ENCODE measurements at regions not wholly inside any gene's neighbourhood (a gene's known extent, or its start where the extent isn't known, plus 50 kb on each side); places are given as distances from the start of the nearest gene placed in this dataset.

GRCh38 chr9:101925498-101925897, 187.1 kb upstream of the GRIN3A start:
- no peak overlapping the region for H3K27ac ChIP-seq (ENCODE audit: low read depth, low read length)
- H3K9ac ChIP-seq (replicated peaks in 1 of 4; ENCODE audit: extremely low read depth in 1 of 4, low read depth in 3 of 4, low read length in 3 of 4) = no peak overlapping the region
- H3K79me1 ChIP-seq (ENCODE audit: low read depth, low read length) = no peaks in the 10 kb centered on the region
- POLR2A ChIA-PET (ENCODE audit: partially characterized antibody) = no interaction called here
- no peak overlapping the region for H4K91ac ChIP-seq (replicated peaks; ENCODE audit: insufficient read length, low read length)
- no peak overlapping the region for H3K56ac ChIP-seq (replicated peaks; ENCODE audit: insufficient read length, low read depth, low read length)
- H3K14ac ChIP-seq (ENCODE audit: insufficient read length) = no peak overlapping the region
- H3K23me2 ChIP-seq (ENCODE audit: low read depth, low read length) = no peaks in the 10 kb centered on the region
- no peaks in the 10 kb centered on the region for H4K20me1 ChIP-seq (replicated peaks in 1 of 2; ENCODE audit: control insufficient read depth in 1 of 2, insufficient read depth in 2 of 2, low read length in 2 of 2)
- H3K4me1 ChIP-seq (replicated peaks in 1 of 4; ENCODE audit: control insufficient read depth in 3 of 4, insufficient read depth in 4 of 4, low read length in 3 of 4) = no peaks in the 10 kb centered on the region
- no peak overlapping the region for H2BK5ac ChIP-seq (ENCODE audit: low read depth, low read length)
- H3K4me3 ChIP-seq (ENCODE audit: extremely low read depth in 1 of 4, insufficient read depth in 2 of 4, low read depth in 3 of 4, low read length in 4 of 4) = no peak overlapping the region
- no peak overlapping the region for H2BK20ac ChIP-seq (ENCODE audit: low read length)
- no peak overlapping the region for H2BK120ac ChIP-seq (replicated peaks; ENCODE audit: low read depth, low read length)
- no peak overlapping the region for H3K4ac ChIP-seq (replicated peaks; ENCODE audit: insufficient read length, low read depth, low read length)
- H2BK12ac ChIP-seq (ENCODE audit: low read depth, low read length) = no peak overlapping the region
- no peak overlapping the region for H3K18ac ChIP-seq (ENCODE audit: extremely low read depth, low read length)
- H3K36me3 ChIP-seq (ENCODE audit: control insufficient read depth in 2 of 4, insufficient read depth in 4 of 4, low read length in 3 of 4) = no peaks in the 10 kb centered on the region
- no peak overlapping the region for H2AFZ ChIP-seq (ENCODE audit: low read length)
- H3K27me3 ChIP-seq (replicated peaks in 1 of 4; ENCODE audit: control insufficient read depth in 3 of 4, extremely low read depth in 1 of 4, insufficient read depth in 3 of 4, low read length in 3 of 4) = no peaks in the 10 kb centered on the region
- no peak overlapping the region for H3K23ac ChIP-seq (ENCODE audit: insufficient read length)
- H3K4me2 ChIP-seq (ENCODE audit: insufficient read depth in 1 of 2, low read depth in 2 of 2, low read length in 2 of 2) = no peak overlapping the region
- no peaks in the 10 kb centered on the region for H3K9me3 ChIP-seq (ENCODE audit: insufficient read depth in 2 of 2, low read depth in 1 of 2, low read length in 1 of 2)
- no peak overlapping the region for H2BK15ac ChIP-seq (ENCODE audit: low read length)
- DNase-seq (ENCODE audit: low read depth in 1 of 2, low spot score in 2 of 2) (no peak), FAIRE-seq (no peak)
- no peak overlapping the region for H2AK5ac ChIP-seq (ENCODE audit: low read depth, low read length)
- CTCF ChIA-PET (ENCODE audit: partially characterized antibody) = interaction anchor here (0.6 kb wide), 1 partner anchor 1854 kb away, joined by 3 read pairs; no protein-coding TSS in a partner anchor
- H3K79me2 ChIP-seq (ENCODE audit: control insufficient read depth in 1 of 2, insufficient read depth in 2 of 2, low read length in 2 of 2) = no peaks in the 10 kb centered on the region
- no peak overlapping the region for H4K8ac ChIP-seq (ENCODE audit: extremely low read depth, insufficient read depth, low read length)
- TF ChIP-seq SIX5 (IDR thresholded peaks at IDR 0.05; ENCODE audit: low read depth, low read length) (no peak), USF2 (IDR thresholded peaks at IDR 0.05; ENCODE audit: low read length) (no peak)
- H4K5ac ChIP-seq (ENCODE audit: insufficient read length, low read depth, low read length) = no peak overlapping the region

All from H1 (cell line).